Stimulated activated CD4-positive, alpha-beta T cell treated with anti-CD3 and anti-CD28 coated beads, Interleukin-2, amount 100 ng/mL, for 48 hours (primary cell): ENCODE measurements at regions not wholly inside any gene's neighbourhood (a gene's known extent, or its start where the extent isn't known, plus 50 kb on each side); places are given as distances from the start of the nearest gene placed in this dataset.

Source experiments
- DNase-seq, 2 donors: peaks; one replicate each; pipeline ENCODE4 v3.0.0-alpha.2; 2020

DNA sequence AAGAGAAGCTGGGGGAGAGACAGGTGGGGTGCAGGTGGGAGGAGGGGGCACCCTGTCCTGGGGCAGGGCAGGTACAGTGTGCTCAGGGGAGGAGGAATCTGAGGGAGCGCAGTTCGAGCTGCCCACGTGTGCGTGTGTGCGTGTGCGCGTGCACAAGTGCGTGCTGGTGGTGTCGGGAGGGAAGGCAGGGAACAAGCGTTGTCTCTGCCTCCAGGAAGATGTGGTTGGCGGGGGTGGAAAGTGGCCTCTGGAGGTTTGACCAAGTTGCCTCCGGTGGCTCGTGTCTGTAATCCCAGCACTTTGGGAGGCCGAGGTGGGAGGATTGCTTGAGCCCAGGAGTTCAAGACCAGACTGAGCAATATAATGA lies 49.9 kb upstream of the THY1 start:
- DNase-seq, result no peak
